ENCODE measurements at regions not wholly inside any gene's neighbourhood (a gene's known extent, or its start where the extent isn't known, plus 50 kb on each side); places are given as distances from the start of the nearest gene placed in this dataset.

DNA sequence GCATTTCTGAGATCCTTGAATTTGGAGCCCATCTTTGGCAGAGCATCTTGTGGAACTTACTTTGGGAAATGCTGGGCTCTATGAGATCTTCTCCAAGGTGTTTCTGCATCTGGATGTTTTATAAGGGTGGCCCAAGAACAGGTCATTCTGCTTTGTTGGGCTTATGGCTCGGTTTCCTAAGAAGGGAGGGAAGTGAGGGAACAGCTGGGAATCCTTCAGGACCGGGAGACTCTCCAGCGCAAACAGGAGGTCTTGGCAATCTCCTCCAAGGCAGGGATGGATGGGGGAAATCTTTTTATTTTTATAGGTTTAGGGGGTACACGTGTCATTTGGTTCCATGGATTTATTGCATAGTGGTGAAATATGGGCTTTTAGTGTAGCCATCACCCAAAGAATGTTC, 54.7 kb downstream of the IRX3 start:
- DNase-seq, result no peak

DNA sequence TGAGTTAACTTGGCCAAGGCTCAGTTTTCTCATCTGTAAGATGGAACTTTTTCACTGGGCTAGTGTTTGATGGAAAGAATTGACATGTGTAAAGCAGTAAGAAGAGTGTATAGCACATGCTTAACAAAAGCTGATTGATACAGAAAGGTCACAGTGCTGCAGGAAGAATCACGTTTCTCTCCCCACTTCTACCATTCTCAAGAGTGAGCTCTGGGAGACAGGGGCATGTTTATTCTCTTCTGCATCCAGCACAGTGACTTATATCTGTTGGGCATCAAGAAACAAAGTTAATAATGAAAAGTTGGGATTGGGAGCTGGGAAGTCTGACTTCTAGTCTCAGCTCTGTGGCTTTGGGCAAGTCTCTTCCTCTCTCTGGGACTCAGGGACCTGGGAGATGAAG, 55.3 kb downstream of the IRX3 start:
- no peak for DNase-seq

DNA sequence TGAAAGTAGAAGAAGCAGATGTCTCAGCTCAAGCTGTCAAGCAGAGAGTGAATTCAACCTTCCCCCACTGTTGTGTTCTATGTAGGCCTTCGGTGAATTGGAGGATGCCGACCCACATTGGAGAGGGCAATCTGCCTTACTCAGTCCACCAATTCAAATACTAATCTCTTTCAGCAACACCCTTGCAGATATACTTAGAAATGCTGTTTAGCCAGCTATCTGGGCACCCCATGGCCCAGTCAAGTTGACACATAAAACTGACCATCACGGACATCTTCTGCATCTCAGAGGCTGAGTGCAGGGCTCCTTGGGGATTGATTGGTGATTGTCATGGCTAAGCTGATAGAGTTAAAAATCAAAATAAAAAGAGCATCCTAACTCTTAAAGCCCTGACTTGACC, 58.3 kb downstream of the IRX3 start:
- no peak for DNase-seq

DNA sequence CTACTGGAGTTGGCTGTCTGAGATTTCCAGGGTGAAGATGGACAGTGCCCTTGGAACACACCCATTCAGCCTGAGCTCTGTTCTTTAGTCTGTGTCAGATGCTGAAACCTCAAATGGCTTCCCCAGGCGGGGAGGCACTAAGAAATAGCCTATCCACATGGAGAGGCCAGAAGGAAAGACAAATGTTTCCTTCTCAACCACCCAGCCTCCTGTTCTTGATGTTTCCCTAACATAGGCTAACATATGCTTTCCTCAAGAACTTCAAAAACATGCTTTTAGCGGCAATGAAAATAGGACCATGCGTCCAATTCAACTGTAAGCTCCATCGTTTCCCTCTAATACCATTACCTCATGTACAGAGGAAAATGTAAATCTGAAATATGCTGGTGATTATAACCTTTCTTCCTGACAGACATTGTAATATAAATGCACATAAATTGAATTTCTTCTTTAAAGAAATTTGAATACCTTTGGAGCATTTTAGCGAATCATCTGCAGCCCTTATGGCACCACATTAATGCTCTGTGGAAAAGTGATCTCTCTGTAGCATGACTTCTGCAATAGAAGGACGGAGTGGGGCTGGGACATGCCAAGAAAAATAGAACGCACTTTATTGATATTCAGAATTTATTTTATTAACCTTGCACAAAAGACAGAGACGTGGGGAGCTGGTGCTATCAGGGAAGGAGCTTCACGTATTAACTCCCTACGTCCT, 60.1 kb downstream of the IRX3 start:
- DNase-seq, result no peak

DNA sequence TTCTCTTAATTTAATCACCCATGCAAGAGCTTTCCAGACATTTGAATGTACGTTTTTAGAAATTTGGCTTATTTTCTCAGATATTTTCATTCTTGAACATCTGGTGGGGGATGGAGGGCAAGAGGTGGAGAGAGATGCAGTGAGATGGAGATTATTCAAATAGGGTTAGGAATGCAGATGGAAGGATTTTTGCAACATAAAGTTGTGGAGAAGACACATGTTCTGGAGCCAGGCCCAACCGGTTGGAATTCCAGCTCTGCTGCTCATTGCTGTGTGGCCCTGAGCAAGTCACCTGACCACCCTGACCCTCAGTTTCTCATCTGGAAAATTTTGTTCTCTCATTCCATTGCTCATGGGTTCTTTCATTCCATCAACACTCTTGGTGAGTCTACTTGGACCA, 66.9 kb downstream of the IRX3 start:
- DNase-seq, result no peak

DNA sequence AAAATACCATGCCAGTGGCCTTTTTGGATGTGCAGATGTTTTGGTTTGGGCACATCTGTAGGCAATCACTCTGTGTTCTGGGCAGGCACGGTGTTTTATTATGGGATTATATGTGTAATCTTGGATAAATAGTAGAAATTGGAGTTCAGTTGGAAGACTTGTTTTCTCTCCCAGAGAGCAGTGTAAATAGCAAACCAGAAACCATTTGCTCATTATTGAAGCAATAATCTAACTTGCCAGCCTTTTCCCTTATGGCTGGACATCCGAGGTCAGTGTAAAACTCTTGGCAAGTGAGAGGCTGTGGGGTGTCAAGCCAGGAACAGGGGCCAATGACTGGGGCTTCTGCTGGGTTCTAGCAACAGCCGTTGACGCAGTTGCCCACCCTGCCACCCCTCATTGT, 69.9 kb downstream of the IRX3 start:
- no peak for DNase-seq

DNA sequence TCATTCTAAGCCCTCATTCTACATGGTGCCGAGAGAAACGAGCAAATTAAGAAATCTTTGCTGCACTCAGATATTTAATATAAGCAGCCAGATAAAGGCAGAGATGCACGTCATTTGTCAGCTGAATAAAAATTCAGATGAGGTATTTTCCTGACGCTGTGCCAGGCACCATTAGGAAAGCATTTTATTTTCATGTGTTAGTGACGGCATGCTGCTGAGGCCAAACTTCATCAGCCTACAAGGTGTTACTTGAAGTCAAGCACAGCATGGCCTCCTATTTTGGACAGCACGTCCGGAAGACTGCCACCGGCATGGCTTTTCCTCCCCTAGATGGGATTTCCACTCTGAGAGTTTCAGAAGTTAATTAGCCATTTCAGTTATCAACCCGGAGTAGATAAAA, 70.3 kb downstream of the IRX3 start:
- no peak for DNase-seq

DNA sequence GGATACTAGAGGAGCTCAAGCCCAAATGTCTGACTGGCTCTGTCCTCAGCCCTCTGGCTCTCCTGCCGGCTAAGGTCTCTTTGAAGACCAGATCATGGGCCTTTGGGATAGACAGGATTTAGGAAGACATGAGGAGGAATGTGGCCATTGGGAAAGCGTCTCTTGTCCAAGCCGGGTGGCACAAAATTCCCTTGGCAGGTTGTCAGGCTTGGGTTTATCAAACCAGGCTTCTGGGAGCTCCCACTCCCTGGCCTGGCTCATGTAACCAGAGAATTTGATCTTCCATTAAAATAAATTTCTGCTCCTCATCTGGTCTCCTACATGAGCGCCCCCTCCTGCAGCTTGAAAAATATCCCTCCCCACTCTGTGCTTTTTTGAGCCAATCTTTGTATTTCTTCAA, 71.1 kb downstream of the IRX3 start:
- DNase-seq, result no peak

DNA sequence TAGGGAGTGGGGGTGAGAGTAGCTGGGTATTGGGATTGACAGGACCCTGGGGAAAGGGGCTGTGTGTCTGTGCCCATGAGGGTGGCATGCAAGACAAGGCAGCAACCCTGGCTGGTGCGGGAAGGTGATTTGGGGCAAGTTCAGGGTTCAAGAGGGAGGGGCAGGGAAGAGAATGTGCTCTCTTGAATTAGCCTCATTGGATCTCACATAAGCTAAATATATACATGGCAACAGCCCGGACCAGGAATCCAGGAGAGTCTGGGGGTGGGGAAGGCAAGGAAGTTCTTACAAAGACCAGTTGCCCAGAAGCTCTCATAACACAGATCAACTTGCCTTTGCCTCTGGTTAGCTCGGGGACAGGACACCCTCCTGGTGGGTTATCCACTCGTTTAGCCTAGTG, 73.3 kb downstream of the IRX3 start:
- DNase-seq, result no peak

DNA sequence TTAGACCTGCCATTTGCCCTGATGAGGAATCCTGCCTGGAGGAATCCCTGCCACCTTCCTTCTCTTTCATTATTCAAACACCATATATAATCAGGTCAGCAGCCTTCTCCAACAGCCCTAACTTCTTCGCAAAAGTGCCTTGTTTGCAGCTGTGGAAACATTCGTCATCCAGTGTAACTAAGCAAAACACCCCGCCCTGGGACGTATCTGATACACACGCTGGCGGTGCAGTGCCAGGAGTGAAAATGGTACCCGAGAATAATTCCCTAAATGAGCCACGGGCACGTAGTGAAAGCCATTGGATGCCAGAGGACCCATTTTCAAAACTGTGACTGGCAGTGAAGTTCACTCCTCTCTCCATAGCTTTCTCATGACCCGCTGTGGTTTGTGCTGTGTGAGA, 73.7 kb downstream of the IRX3 start:
- DNase-seq, result no peak

DNA sequence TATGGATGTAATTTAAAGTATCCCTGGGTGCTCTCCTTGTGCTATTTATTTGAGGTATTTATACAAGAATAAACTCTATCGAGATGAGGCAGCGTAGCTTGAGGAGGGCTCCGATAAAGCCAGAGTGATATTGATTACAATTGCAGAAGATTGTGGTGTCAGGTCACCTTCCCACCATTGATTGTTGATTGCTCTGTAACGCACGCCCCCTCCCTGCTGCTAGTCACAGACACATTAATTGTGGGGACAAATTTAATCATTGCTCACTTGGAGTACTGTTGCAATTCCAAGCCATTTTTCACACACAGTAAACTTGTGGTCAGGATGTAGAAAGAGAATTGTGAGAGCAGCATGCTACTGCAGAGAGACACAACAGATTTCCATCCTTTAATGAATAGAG, 75.4 kb downstream of the IRX3 start:
- no peak for DNase-seq

DNA sequence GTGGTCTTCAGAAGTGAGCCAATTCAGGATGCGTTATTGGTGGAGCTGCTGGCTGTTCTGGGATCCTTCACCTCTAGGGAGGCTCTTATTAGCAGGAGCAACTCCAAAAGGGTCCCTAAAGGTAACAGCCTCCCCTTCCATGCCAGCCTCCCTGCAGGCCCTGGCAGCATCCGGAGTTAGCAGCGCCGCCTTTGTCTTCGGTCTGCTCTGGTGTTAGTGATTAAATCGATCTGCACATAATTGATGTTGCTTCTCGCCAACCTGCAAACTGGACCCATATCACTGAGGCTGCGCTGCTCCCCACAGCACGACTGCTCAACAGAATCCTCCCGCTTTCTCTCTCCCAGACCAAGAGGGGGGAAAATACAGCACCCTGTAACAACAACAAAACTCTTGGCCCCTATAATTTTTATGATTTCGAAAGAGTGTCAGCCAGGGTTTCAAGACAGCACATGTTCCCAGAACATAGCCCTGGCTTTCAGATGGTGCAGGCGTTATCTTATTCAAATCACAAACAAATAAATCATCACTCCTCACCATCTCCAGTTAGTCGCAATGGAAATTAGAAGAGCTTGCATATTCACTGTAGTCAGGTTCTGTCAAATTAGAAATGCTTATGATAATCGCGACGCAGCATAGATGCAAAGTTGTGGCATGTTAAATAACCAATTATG, 76.0 kb downstream of the IRX3 start:
- DNase-seq, result no peak

DNA sequence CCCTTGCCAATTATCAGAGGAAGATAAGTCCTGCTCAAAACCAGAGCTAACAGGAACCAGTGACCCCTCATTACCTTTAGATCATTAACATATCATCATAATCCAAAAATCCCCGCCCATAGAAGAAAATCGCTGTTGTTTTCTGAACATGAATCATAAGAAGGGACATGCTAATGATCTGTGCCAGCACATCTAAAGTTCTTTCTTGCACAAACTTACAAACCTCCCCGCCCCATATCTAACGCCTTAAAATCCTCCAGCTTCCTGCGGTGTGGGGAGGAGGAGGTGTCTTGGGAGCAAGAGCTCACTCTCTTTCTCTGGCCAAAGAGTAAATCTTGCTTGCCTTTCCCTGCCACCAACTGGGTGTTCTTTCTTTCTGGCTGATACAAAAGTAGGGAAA, 78.3 kb downstream of the IRX3 start:
- DNase-seq, result no peak

DNA sequence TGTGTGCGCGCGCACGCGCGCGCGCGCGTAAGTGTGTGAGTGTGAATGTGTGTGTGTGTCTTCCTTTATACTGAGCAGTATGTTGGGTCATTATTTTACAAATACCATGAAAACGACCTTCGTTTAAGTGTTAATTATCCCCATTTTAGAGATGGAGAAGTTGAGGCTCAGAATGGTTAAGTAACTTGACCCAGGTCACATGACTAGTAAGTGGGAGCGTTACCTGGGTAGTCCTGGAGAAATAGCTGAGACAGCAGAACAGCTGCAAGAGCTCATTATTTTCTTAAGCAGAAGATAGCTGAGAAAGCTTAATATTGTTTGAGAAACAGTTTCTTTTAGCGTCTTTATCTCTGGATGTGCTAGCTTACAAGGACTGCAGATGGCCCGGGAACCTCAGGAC, 78.8 kb downstream of the IRX3 start:
- no peak for DNase-seq

DNA sequence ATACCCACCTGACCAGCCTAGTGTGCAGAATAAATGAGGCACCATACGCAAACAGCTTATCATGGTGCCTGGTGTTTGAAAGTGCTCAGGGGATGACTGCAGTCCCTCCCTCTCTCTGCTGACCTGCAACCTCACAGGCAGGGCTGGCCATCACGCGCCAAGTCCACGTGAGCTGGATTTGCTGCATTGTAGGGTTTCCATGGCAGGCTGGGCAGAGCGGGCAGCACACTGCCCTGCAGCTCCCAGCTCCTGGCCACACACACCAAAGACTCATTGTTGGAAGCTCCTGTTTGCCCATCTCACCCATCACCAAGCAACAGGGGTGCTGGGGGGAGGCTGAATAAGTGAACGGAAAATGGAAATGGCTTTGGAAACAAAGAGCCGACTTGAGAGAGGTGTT, 81.8 kb downstream of the IRX3 start:
- peak in 1 of 2 donors; percentile 29 for DNase-seq

DNA sequence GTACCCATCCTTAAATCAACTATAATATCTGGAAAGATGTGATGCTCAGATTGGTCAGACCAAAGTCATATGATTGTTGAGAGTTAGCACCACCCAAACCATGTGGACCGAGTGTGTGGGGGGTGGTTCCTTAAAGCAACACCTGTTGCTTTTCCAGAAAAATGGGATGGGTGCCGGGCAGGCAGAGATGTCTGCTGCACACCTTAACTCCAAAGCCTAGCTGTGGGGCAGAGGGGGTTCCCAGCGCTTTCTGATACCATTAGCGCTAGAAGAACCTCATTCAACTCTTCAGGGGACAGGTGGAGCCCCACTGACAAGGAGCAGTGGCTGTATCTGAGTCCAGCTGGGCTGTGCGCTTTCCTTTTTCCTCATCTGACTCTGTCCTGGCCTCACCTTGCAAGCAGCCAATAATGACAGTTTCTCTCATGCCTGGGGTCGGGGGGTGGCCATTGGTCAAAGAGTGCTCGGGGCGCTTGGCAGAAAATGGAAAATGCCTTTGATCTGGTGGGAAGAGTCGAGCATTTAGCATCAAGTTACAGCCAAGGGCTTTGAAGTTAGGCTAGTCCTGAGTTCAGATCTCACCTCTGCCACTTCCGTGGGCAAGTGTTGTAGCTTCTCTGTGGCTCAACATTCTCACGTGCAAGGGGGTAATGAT, 82.6 kb downstream of the IRX3 start:
- DNase-seq, result no peak

DNA sequence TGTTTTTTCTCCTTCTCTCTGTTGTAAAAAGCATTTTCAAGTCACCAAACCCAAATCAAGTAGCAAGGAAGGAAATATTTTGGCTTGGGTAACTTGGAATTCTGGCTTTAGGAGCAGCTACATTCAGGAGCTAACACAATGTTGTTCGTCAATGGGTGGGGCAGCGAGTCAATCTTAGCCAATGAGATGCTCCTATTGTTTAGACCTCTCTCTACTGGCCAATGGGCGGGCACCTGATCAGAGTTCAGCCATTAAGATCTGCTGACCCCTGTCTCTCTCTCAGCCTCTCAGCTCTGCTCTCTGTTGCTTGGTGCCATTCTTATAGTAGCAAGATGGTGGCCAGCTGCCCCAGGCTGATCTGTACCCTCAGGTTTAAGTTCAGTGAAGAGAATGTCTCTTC, 83.2 kb downstream of the IRX3 start:
- DNase-seq, result no peak
